GM19468 (cell line): ENCODE measurements at regions not wholly inside any gene's neighbourhood (a gene's known extent, or its start where the extent isn't known, plus 50 kb on each side); places are given as distances from the start of the nearest gene placed in this dataset.
A peak's percentile ranks its signal among the peaks of the same experiment; 100 is the strongest.
"Not testable (repeated sequence)": the region's sequence is repeated elsewhere in the genome, so short reads cannot be mapped to it uniquely, and the experiment has no call there.

ENCODE experiments used
- ATAC-seq: cut with Tn5 transposase; IDR thresholded peaks from one replicate; pipeline ENCODE4 v1.9.1; 2021; ENCODE audit warnings: mild to moderate bottlenecking, moderate library complexity, moderate number of reproducible peaks; ENCODE audit not compliant: unreplicated experiment; ENCODE audit errors: extremely low read depth

DNA sequence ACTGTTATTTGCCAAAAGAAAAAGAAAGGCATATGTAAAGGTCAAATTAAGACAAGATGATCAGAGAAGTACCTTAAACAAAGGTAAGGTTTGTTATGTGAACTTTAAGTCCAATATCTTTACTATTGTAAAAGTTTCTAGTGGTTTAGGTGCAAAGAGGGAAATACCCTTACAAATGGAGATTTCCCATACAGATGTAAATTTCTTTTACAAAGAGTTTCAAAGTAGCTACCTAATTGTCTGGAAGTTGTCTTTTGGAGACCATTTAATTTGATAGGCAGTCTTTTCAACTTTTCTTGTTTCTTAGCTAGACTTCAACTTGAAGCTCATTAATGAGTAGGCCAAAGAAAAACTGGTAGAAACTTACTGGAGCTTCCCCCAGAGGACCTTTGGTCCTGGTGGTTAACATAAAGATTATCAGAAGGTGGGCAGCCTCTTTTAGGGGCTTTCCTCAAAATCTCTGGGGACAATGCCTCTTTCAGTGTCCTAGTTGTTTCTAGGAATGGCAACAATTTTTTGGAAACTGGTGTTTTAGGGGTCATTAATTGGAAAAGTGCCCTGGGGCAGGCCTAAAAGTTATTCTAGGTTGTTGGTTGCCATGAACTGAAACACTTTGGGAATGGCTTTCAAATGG lies 297.3 kb downstream of the GUCY2F start:
- no peak for ATAC-seq

DNA sequence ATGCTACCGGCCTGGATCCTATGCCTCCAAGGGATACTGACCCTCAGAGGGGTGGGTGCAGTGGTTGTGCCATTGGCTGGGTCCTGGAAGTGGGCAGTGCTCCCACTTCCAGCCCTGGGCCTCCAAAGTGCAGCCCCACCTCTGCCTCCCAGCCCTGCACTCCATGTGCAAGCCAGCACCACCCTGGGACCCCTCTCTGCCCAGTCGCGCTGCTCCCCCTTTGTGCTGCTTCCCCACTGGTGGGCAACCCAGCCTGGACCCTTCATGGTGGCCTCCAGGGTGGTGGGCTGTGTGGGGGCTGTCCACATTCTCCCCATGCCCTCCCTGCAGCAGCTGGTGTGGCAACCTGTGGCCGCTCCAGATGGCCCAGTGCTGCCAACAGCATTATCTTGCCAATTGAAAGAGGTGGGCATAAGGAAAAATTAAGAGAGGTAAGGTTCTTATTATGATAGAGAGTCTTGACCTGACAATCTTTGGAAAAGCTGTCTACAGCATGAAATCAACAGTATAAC lies 309.7 kb downstream of the GUCY2F start:
- ATAC-seq, result no peak

DNA sequence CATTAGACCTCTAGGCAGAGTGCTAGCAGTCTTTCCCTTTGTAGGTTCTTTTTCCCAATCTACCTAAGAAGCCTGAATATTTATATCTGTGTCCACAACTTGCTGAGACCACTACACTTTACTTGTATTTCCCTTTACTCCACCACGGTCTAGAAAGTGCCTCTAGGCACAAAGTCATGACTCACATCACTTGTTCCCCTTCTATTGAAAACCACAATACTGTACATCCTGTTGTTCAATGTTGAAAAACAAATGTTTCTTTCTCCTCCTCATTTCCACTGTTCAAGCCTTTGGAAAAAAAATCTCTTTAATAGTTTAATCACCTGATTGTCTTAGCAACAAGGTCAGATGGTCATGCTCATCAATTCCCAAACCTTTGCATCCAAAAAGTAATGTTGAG lies 326.7 kb downstream of the GUCY2F start:
- no peak for ATAC-seq

DNA sequence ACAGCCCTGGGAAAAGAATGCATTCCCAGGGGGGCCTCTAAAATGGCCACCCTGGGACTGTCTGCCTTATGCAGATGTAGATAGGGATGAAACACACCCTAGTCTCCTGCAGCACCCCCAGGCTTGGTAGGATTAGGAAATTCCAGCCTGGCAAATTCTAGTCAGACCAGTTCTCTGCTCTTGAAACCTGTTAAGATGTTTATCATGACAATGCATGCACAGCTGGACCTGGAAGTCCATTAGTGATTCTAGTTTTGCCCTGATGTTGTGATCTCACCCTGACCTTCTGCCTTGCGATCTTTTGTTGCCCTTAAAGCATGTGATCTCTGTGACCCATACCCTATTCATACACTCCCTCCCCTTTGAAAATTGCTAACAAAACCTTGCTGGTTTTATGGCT lies 337.7 kb downstream of the GUCY2F start:
- not testable (repeated sequence) for ATAC-seq

DNA sequence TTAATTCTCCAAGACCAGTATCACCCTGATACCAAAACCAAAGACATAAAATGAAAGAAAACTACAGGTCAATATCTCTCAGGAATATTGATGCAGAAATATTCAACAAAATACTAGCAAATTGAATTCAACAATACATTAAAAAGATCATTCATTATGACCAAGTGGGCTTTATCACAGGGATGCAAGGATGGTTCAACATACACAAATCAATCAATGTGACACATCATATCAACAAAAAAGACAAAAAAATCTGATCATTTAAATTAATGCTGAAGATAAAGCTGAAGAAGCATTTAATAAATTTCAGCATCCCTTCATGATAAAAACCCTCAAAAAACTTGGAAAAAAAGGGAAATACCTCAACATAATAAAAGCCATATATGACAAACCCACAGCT lies 341.4 kb downstream of the GUCY2F start:
- ATAC-seq, result no peak

DNA sequence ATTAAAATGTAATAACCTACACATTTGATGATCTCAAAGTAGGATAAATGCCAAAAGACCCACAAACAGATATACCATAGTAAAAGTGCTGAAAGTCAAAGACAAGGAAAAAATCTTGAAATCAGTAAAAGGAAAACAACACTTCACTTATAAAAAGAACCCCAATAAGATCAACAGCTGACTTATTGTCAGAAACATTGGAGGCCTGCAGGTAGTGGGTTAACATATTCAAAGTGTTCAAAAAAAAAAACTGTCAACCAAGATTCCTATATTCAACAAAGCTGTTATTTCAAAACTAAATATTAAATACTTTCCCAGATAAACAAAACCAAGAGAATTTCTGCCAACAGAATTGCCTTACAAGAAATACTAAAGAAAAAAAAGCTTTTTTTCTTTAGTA lies 347.1 kb downstream of the GUCY2F start:
- ATAC-seq, result no peak

DNA sequence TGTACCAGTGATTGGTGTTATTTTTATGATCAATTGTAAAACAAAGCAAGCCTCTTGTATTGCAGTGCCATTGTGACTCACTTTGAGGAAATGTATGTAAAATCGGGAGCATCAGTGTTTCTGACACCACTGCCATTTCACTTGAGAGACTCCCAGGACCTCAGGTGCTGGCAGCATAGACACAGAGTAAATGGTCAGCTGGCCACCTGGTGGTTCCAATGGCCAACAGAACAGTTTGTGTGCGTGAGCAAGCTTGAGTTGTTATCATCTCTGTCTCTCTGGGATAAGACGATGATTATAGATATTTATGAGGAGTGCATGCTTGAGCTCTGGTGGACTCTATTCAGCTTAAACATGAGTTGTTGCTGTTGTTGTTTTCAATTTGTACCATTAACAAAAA lies 356.6 kb downstream of the GUCY2F start:
- ATAC-seq, result no peak

DNA sequence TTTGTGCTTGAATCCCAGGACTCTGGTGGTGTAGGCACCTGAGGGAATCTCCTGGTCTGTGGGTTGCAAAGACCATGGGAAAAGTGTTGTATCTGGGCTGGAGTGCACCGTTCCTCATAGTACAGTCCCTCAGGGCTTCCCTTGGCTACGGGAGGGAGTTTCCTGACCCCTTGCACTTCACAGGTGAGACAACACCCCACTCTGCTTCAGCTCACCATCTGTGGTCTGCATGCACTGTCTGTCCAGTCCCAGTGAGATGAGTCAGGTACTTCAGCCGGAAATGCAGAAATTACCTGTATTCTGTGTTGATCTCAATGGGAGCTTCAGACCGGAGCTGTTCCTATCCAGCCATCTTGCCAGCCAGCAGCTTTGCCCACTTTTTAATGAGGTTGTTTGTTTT lies 353.0 kb upstream of the IRS4 start:
- no peak for ATAC-seq

DNA sequence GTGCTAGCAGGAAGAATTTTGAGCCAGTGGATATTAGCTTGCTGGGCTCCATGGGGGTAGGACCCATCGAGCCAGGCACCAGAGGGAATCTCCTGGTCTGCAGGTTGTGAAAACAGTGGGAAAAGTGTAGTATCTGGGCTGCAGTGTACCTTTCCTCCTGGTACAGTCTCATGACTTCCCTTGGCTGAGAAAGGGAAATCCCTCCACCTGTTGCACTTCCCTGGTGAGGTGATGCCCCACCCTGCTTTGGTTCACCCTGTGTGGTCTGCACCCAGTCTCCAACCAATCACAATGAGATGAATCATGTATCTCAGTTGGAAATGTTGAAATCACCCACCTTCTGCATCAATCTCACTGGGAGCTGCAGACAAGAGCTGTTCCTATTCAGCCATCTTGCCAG lies 341.4 kb upstream of the IRS4 start:
- ATAC-seq, result no peak

DNA sequence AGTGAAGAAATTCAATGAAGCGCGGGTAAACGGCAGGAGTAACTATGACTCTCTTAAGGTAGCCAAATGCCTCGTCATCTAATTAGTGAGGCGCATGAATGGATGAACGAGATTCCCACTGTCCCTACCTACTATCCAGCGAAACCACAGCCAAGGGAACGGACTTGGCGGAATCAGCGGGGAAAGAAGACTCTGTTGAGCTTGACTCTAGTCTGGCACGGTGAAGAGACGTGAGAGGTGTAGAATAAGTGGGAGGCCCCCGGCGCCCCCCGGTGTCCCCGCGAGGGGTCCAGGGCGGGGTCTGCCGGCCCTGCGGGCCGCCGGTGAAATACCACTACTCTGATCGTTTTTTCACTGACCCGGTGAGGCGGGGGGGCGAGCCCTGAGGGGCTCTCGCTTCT lies 317.8 kb upstream of the IRS4 start:
- not testable (repeated sequence) for ATAC-seq

DNA sequence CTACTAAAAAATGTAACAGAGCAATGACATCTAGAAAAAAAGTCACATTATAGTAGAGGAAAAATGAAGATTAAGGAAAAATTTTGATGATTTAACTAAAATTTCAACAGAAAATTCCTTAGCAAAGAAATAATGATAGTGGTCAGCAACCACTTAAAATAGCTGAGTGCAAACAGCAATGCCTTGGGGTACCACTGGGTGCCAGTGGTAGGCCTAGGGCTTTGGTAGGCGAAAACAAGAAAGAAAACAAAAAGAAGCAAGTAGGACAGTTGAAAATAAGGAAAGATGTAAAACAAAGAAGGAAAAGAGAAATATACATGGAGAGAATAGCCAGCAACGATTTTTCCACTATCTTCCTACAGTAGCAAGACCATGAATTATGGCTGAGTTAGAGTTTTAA lies 313.5 kb upstream of the IRS4 start:
- ATAC-seq, result no peak

DNA sequence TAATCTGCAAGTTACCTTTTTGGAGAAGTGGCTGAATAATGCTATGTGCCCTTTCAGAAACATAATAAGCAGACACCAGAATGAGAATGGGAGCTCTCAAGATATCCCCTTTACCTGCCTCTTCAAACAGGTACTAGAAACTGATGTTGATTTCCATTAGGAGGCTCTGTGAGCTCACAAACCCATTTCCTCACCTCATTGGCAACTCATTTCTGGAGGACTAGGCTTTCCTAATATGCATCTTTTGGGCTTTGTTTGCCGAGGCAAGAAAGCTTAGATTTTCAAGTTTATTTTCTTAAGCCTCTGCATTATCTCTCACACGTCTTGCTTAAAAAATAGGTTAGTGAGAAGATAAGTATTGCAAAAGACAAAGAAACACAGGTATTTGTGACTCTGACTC lies 313.1 kb upstream of the IRS4 start:
- no peak for ATAC-seq

DNA sequence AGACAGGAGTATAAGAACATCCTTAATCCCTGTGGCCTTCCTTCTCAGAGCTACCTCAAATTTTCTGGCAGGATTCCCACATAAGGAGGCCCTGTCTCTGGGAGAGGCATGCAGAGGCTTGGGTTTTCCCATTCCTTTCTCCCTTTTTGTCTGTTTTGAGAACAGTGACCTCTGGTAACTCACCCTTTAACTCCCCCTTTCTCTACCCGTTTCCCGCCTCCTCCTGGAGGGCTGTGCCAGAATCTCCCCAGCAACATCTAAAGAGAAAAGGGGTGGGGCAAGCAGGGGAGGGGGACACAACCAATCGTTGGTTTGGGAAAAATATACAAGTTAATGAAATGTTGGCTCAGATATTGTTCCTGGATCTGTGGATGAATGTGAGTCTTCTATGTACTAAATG lies 303.7 kb upstream of the IRS4 start:
- ATAC-seq, result no peak

DNA sequence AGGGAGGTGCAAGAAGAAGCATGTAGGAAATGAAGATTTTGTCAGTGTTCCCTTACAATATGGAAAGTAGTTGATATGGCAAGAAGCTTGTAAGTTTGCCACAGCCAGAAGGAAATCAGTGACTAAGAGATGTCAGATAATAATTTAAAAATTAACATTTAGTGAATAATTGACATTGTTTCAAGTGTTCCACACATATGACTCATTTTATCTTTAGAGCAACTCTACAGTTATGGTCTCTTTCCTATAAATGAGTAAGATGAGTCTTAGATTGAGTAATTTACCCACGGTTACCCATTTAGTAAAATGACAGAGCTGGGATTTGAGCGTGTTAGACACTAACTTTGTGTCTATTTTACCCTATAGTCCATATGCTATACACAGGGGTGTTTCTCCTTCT lies 300.3 kb upstream of the IRS4 start:
- ATAC-seq, result peak; percentile 37

DNA sequence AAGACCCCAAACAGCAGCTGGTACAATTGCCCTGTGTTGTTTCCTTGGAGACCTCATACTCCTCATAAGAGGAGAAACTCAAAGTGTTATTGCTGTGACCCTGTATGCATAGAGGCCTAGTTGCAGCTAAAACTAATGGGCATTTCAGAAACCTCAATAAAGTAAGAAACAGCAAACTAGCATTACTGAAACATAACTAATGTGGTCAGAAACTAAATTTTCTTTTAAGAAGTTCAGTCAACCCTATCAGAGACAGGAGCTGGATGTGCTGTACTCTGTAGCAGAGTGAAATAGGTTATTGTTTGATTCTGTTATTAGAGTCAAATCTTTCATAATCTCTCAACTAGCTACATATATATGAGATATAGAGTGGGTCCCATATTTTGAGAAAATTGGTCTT lies 257.5 kb upstream of the IRS4 start:
- ATAC-seq, result peak; percentile 39

DNA sequence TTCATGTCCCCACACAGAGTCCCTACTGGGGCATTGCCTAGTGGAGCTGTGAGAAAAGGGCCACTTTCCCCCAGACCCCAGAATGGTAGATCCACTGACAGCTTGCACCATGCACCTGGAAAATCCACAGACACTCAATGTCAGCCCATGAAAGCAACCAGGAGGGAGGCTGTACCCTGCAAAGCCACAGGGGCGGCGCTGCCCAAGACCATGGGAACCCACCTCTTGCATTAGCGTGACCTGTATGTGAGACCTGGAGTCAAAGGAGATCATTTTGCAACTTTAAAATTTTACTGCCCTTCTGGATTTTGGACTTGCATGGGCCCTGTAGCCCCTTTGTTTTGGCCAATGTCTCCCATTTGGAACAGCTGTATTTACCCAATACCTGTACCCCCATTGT lies 236.5 kb upstream of the IRS4 start:
- not testable (repeated sequence) for ATAC-seq

DNA sequence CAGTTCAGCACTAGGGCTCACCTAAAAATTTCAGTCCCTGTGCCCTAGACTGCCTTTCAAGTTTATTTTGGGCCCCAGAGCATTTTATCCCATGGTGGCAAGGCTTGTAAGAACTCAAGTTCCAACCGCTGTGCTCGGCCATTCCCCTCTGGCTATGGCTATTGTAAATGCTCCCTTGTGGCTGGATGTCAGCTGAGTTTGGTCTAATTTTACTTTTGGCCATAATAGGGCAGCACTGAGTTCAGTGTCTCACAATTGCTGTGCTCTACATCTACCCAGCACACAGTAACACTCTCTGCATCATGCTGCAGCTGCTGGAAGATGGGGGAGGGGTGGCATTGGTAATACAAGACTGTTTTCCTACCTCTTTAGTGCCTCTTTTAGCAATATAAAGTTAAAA lies 210.8 kb upstream of the IRS4 start:
- no peak for ATAC-seq

DNA sequence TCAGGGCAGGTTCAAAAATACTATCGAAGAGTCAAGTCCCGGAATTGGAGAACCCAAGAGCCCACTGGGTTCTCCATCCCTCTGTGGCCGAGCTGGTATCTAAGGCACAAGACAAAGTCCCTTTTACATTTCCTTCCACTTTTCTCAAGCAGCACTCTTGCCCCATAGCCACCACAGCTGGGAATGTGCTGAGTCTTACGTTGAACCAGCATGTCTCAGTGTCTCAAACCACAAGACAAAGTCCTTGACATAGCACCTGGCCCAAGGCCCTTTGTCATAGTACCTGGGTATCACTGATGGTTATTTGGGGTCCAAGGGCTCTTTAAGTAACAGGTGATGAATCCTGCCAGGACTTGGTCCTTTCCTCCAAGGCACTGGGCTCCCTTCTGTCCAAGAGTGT lies 210.2 kb upstream of the IRS4 start:
- ATAC-seq, result no peak

DNA sequence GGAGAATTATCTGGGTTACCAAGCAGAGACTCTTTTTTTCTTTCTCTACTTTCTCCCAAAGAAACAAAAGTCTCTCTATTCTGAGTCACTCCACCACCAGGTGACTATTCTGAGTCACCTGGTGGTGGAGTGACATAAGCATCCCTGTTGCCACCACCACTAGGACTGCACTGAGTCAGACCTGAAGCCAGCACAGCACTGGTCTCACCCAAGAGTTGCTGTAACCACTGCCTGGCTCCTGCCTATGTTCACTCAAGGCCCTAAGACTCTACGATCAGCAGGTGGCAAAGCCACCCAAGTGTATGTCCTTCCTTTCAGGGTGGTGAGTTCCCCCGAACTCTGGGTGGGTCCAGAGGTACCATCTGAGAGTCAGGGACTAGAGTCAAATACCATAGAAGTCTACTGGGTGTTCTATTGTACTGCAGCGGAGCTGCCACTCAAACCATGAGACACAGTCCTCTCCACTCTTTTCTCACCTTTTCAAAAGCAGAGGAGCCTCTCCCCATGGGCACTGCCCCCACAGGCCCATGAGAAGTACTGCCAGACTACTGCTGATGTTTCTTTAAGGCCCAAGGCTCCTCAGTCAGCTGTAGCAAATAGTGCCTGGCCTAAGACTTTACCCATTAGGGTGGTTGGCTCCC lies 209.6 kb upstream of the IRS4 start:
- no peak for ATAC-seq

DNA sequence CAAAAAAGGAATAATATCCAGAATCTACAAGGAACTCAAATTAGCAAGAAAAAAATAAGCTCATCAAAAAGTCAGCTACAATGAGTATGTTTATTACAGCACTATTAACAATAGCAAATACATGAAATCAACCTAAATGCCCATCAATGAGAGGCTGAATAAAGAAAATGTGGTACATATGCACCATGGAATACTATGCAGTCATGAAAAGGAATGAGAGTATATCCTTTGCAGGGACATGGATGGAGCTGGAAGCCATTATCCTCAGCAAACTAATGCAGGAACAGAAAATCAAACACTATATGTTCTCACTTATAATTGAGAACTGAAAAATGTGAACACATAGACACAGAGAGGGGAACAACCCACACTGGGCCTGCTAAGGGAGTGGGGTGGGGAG lies 178.4 kb upstream of the IRS4 start:
- no peak for ATAC-seq

DNA sequence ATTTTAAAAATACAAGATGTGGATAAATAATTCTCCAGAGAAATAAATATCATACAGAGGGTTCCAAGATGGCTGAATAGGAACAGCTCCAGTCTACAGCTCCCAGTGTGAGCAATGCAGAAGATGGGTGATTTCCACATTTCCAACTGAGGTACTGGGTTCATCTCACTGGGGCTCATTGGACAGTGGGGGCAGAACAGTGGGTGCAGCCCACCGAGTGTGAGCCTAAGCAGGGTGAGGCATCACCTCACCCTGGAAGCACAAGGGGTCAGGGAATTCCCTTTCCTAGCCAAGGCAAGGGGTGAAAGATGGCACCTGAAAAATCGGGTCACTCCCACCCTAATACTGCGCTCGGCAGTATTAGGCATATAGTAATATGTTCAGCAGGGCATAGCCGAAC lies 167.5 kb upstream of the IRS4 start:
- ATAC-seq, result not testable (repeated sequence)

DNA sequence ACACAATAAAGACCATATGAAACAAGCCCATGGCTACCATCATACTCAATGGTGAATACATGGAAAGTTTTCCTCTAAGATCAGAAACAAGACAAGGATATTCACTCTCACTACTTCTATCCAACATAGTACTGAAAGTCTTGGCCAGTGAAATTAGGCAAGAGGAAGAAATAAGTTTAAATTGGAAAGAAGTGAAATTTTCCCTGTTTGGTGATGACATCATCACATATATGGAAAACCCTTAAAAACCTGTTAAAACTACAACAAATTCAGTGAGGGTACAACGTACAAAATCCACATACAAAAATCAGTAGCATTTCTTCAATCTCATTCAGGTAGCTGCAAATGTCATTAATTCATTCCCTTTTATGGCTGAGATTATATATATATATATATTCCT lies 164.0 kb upstream of the IRS4 start:
- no peak for ATAC-seq
